CD14-positive monocyte (primary cell): ENCODE measurements at regions not wholly inside any gene's neighbourhood (a gene's known extent, or its start where the extent isn't known, plus 50 kb on each side); places are given as distances from the start of the nearest gene placed in this dataset.

Source experiments
- DNase-seq, 3 donors: peaks; one replicate each; pipeline ENCODE4 v3.0.0-alpha.2; 2011 to 2022
- H2AFZ ChIP-seq: 2 replicates; pipeline ENCODE4 v1.6.0; 2012; ENCODE audit warnings: mild to moderate bottlenecking, low read depth, low read length, inconsistent platforms; ENCODE audit not compliant: insufficient read depth, poor library complexity, severe bottlenecking
- H3K27ac ChIP-seq, 2 donors: 1 replicate in 1 of 2; 2 replicates in 1 of 2; pipeline ENCODE4 v1.5.1; 2012 to 2013; ENCODE audit warnings: low read length in 2 of 2, control low read depth in 1 of 2, inconsistent platforms in 1 of 2, low read depth in 1 of 2, mild to moderate bottlenecking in 1 of 2
- H3K27me3 ChIP-seq, 2 donors: one replicate each; pipeline versions ENCODE4 v1.6.0 to v1.6.1; 2011 to 2013; ENCODE audit warnings: low read length in 2 of 2; ENCODE audit not compliant: control insufficient read depth in 2 of 2, insufficient read depth in 2 of 2
- H3K36me3 ChIP-seq, 2 donors: replicated peaks in 1 of 2; 1 replicate in 1 of 2; 2 replicates in 1 of 2; pipeline versions ENCODE4 v1.5.1 to v1.6.1; 2012 to 2013; ENCODE audit warnings: low read length in 2 of 2, control low read depth in 1 of 2, inconsistent platforms in 1 of 2, mild to moderate bottlenecking in 1 of 2; ENCODE audit not compliant: insufficient read depth in 2 of 2, control insufficient read depth in 1 of 2
- H3K4me1 ChIP-seq, 2 donors: 1 replicate in 1 of 2; 2 replicates in 1 of 2; pipeline versions ENCODE4 v1.5.1 to v1.6.1; 2012 to 2013; ENCODE audit warnings: low read length in 2 of 2, control low read depth in 1 of 2, inconsistent platforms in 1 of 2, mild to moderate bottlenecking in 1 of 2, moderate library complexity in 1 of 2; ENCODE audit not compliant: insufficient read depth in 2 of 2, control insufficient read depth in 1 of 2
- H3K4me2 ChIP-seq: replicated peaks from 2 replicates; pipeline ENCODE3; 2012; ENCODE audit warnings: low read length, moderate library complexity, mild to moderate bottlenecking; ENCODE audit not compliant: poor library complexity, severe bottlenecking; ENCODE audit errors: extremely low read depth
- H3K4me3 ChIP-seq, 3 experiments: fragments of 200-600 bp in 1 of 3; sonication (generic) in 1 of 3; replicated peaks in 1 of 3; 1 replicate in 2 of 3; 2 replicates in 1 of 3; pipeline ENCODE4 v1.5.1; 2011 to 2013; ENCODE audit warnings: low read length in 3 of 3, mild to moderate bottlenecking in 3 of 3, control low read depth in 2 of 3, low read depth in 2 of 3, inconsistent platforms in 1 of 3, moderate library complexity in 1 of 3
- H3K79me2 ChIP-seq: 2 replicates; pipeline ENCODE4 v1.6.0; 2012; ENCODE audit warnings: mild to moderate bottlenecking, control low read depth, inconsistent platforms, low read length, moderate library complexity; ENCODE audit not compliant: insufficient read depth
- H3K9ac ChIP-seq: 2 replicates; pipeline ENCODE4 v1.6.0; 2017; ENCODE audit warnings: low read length, mild to moderate bottlenecking; ENCODE audit not compliant: insufficient read depth, poor library complexity, severe bottlenecking
- H3K9me3 ChIP-seq, 2 donors: replicated peaks in 1 of 2; 1 replicate in 1 of 2; 2 replicates in 1 of 2; pipeline versions ENCODE4 v1.5.1 to v1.6.1; 2012 to 2013; ENCODE audit warnings: low read length in 2 of 2, control low read depth in 1 of 2; ENCODE audit not compliant: control insufficient read depth in 1 of 2, insufficient read depth in 1 of 2
- H4K20me1 ChIP-seq: 2 replicates; pipeline ENCODE4 v1.6.0; 2012; ENCODE audit warnings: mild to moderate bottlenecking, low read length, control low read depth, moderate library complexity; ENCODE audit not compliant: insufficient read depth
- H3K27ac Mint-ChIP-seq, 7 donors: one replicate each; pipeline ENCODE4 v1.8.0; 2020; ENCODE audit warnings: mild to moderate bottlenecking in 7 of 7, mixed read lengths in 7 of 7, moderate library complexity in 6 of 7, inconsistent platforms in 2 of 7
- H3K27me3 Mint-ChIP-seq, 3 donors: one replicate each; pipeline ENCODE4 v1.8.0; 2021 to 2022; ENCODE audit warnings: low read depth in 3 of 3, mild to moderate bottlenecking in 3 of 3, mixed read lengths in 3 of 3, moderate library complexity in 3 of 3, inconsistent platforms in 1 of 3
- H3K36me3 Mint-ChIP-seq, 2 donors: one replicate each; pipeline ENCODE4 v1.8.0; 2020; ENCODE audit warnings: mixed read lengths in 2 of 2, inconsistent platforms in 1 of 2, mild to moderate bottlenecking in 1 of 2
- H3K4me1 Mint-ChIP-seq: one replicate; pipeline ENCODE4 v1.8.0; 2020; ENCODE audit warnings: mild to moderate bottlenecking, mixed read lengths
- H3K4me3 Mint-ChIP-seq, 2 donors: one replicate each; pipeline ENCODE4 v1.8.0; 2020; ENCODE audit warnings: mild to moderate bottlenecking in 2 of 2, mixed read lengths in 2 of 2, moderate library complexity in 1 of 2
- H3K9me3 Mint-ChIP-seq, 7 donors: one replicate each; pipeline ENCODE4 v1.8.0; 2020 to 2022; ENCODE audit warnings: mixed read lengths in 7 of 7, mild to moderate bottlenecking in 6 of 7, moderate library complexity in 6 of 7, inconsistent platforms in 2 of 7
- WGBS: methylation state at CpG from one replicate; pipeline ENCODE4 v1.1.5; 2013; ENCODE audit warnings: missing lambda C conversion rate; ENCODE audit not compliant: insufficient coverage; 5-methylcytosine and 5-hydroxymethylcytosine counted together
- intact Hi-C, 2 donors: fragments of 100-400 bp; cut with micrococcal nuclease; formaldehyde crosslinking; loops; one replicate each; pipeline versions ENCODE4 v1.15.0 to v1.15.1; 2023
- TF ChIP-seq, protein P1 (sequence below): fragments of 200-600 bp; IDR thresholded peaks from one replicate; pipeline ENCODE4 v1.8.0; 2022; ENCODE audit warnings: antibody characterized with exemption, mild to moderate bottlenecking

- Mint-ChIP-seq H3K9me3 (peaks cover 0 to 11% (median 5%) of the 10 kb centered on the region in 7 donors), H3K27ac (no peak overlapping the region), H3K4me1 (no peaks in the 10 kb centered on the region), H3K4me3 (no peak overlapping the region), H3K36me3 (no peaks in the 10 kb centered on the region), H3K27me3 (peaks cover 0 to 3% (median 1%) of the 10 kb centered on the region in 3 donors)
- no peaks in the 10 kb centered on the region for H3K4me1 ChIP-seq
- no CpG with 5 or more reads among the region's 2 CpGs for whole genome bisulfite sequencing
- no peaks in the 10 kb centered on the region for H3K79me2 ChIP-seq
- TF ChIP-seq, protein P1, sequence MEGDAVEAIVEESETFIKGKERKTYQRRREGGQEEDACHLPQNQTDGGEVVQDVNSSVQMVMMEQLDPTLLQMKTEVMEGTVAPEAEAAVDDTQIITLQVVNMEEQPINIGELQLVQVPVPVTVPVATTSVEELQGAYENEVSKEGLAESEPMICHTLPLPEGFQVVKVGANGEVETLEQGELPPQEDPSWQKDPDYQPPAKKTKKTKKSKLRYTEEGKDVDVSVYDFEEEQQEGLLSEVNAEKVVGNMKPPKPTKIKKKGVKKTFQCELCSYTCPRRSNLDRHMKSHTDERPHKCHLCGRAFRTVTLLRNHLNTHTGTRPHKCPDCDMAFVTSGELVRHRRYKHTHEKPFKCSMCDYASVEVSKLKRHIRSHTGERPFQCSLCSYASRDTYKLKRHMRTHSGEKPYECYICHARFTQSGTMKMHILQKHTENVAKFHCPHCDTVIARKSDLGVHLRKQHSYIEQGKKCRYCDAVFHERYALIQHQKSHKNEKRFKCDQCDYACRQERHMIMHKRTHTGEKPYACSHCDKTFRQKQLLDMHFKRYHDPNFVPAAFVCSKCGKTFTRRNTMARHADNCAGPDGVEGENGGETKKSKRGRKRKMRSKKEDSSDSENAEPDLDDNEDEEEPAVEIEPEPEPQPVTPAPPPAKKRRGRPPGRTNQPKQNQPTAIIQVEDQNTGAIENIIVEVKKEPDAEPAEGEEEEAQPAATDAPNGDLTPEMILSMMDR = no peak
- intact Hi-C loops = no loop called here
- H3K27ac ChIP-seq = no peak overlapping the region
- no peaks in the 10 kb centered on the region for H3K27me3 ChIP-seq
- H3K4me3 ChIP-seq = no peak overlapping the region
- no peaks in the 10 kb centered on the region for H3K36me3 ChIP-seq
- no peak overlapping the region for H3K9ac ChIP-seq
- H4K20me1 ChIP-seq = no peaks in the 10 kb centered on the region
- no peaks in the 10 kb centered on the region for H3K9me3 ChIP-seq
- no peak overlapping the region for H3K4me2 ChIP-seq
- no peak overlapping the region for H2AFZ ChIP-seq
- DNase-seq = no peak
Observed at GRCh38 chr16:54856871-54857270, 73.8 kb upstream of the IRX5 start.

DNA sequence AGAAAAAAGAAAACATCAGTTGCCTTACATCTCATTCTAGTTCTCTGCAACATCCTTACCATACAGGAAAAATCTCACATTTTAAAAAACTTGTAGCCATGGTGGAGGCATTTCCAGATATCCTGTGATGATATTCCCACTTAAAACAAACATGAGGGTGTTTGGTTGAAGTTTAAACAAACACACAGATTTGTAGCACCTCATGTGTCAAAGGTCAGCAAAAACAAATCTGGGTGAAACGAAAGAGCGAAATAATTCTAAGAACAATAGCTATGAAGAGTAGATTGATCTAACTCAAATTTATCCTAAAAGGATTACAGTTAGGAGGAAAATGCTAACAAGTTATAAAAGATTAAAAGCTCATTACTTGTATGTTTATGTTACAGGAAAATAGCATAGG, 83.1 kb upstream of the IRX5 start:
- H3K79me2 ChIP-seq = no peaks in the 10 kb centered on the region
- Mint-ChIP-seq H3K4me3 (no peak overlapping the region), H3K27me3 (no peaks in the 10 kb centered on the region), H3K4me1 (no peaks in the 10 kb centered on the region), H3K9me3 (peaks cover 0 to 16% (median 5%) of the 10 kb centered on the region in 7 donors), H3K27ac (no peak overlapping the region), H3K36me3 (no peaks in the 10 kb centered on the region)
- no peak for DNase-seq
- H3K27ac ChIP-seq = no peak overlapping the region
- H4K20me1 ChIP-seq = no peaks in the 10 kb centered on the region
- H3K4me1 ChIP-seq = no peaks in the 10 kb centered on the region
- no peak overlapping the region for H3K4me2 ChIP-seq
- intact Hi-C loops = no loop called here
- no peaks in the 10 kb centered on the region for H3K27me3 ChIP-seq
- H3K9me3 ChIP-seq = peaks cover 2 to 7% of the 10 kb centered on the region in 2 donors
- H2AFZ ChIP-seq = no peak overlapping the region
- no peak overlapping the region for H3K4me3 ChIP-seq
- WGBS = no CpG with 5 or more reads among the region's 2 CpGs
- no peaks in the 10 kb centered on the region for H3K36me3 ChIP-seq
- H3K9ac ChIP-seq = no peak overlapping the region
- TF ChIP-seq, protein P1 = no peak
